Activated B cell treated with CpG ODN at 0.5 μM for 24 hours (primary cell): ENCODE measurements at regions not wholly inside any gene's neighbourhood (a gene's known extent, or its start where the extent isn't known, plus 50 kb on each side); places are given as distances from the start of the nearest gene placed in this dataset.

ENCODE experiments used
- ATAC-seq: fragments of 200-7000 bp; cut with Tn5 transposase; one replicate; pipeline ENCODE4 v1.10.0; 2021; ENCODE audit warnings: low read depth, mild to moderate bottlenecking, moderate library complexity
- CTCF ChIA-PET: fragments of 350-600 bp; sonication (Branson Sonifier 250); formaldehyde crosslinking; loops from one replicate; lab custom pipeline; 2021; ENCODE audit warnings: antibody characterized with exemption; lab: Charles Lee
- POLR2A ChIA-PET: fragments of 350-600 bp; sonication (Branson Sonifier 250); formaldehyde crosslinking; loops from one replicate; lab custom pipeline; 2021; ENCODE audit warnings: antibody characterized with exemption; lab: Charles Lee
- DNase-seq: peaks from one replicate; pipeline ENCODE4 v3.0.0; 2022
- H3K27ac Mint-ChIP-seq: one replicate; pipeline ENCODE4 v1.8.0; 2020; ENCODE audit warnings: mixed read lengths
- H3K27me3 Mint-ChIP-seq: one replicate; pipeline ENCODE4 v1.8.0; 2021; ENCODE audit warnings: mixed read lengths
- H3K36me3 Mint-ChIP-seq: one replicate; pipeline ENCODE4 v1.8.0; 2021; ENCODE audit warnings: low read depth, mixed read lengths
- H3K4me1 Mint-ChIP-seq: one replicate; pipeline ENCODE4 v1.8.0; 2021; ENCODE audit warnings: mixed read lengths
- H3K4me3 Mint-ChIP-seq: one replicate; pipeline ENCODE4 v1.8.0; 2020; ENCODE audit warnings: mild to moderate bottlenecking, mixed read lengths
- H3K9me3 Mint-ChIP-seq: one replicate; pipeline ENCODE4 v1.8.0; 2020; ENCODE audit warnings: mixed read lengths
- intact Hi-C: fragments of 100-400 bp; cut with micrococcal nuclease; formaldehyde crosslinking; loops from one replicate; pipeline ENCODE4 v1.15.1; 2024
- TF ChIP-seq, protein P1 (sequence below): fragments of 200-600 bp; IDR thresholded peaks from one replicate; pipeline ENCODE4 v1.8.0; 2022; ENCODE audit warnings: antibody characterized with exemption, mild to moderate bottlenecking

DNA sequence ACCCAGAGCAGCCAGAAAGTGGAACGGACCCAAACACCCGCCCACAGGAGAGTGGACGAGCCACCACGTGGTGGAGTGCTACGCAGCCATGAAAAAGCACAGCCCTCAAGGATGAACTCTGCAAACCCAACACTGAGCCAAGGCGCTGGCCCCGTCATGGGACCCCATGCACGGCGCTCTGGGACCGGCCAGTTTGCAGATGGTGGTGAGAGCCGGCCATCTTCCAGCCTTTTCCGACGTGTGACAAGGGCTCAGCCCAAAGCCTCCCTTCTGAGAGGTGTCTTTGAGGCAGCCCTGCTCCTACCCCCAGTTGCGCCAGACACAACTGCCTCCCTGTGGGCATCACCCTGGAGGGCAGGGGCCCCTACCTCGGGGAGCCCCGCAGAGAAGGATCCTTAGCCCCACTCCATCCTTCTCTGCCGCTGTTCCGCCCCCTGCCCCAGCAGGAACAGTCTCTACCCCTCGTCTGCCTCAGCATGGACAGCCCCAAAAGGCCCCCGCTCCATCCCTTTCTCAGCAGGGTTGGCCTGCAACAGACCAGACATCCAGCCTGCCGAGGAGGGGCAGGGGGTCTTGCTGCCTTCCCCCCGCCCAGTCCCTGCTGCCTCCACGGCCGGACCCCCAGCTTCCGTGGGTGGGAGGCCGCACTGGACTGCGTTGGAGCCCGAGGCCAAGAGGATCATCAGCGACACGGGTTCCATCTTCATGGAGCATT lies 75.7 kb downstream of the MICALL2 start:
- Mint-ChIP-seq H3K4me3 (no peak overlapping the region), H3K36me3 (no peaks in the 10 kb centered on the region), H3K27ac (no peak overlapping the region), H3K27me3 (peaks cover 18% of the 10 kb centered on the region), H3K4me1 (no peaks in the 10 kb centered on the region), H3K9me3 (no peaks in the 10 kb centered on the region)
- ATAC-seq = no peak
- intact Hi-C loops = no loop called here
- TF ChIP-seq, protein P1, sequence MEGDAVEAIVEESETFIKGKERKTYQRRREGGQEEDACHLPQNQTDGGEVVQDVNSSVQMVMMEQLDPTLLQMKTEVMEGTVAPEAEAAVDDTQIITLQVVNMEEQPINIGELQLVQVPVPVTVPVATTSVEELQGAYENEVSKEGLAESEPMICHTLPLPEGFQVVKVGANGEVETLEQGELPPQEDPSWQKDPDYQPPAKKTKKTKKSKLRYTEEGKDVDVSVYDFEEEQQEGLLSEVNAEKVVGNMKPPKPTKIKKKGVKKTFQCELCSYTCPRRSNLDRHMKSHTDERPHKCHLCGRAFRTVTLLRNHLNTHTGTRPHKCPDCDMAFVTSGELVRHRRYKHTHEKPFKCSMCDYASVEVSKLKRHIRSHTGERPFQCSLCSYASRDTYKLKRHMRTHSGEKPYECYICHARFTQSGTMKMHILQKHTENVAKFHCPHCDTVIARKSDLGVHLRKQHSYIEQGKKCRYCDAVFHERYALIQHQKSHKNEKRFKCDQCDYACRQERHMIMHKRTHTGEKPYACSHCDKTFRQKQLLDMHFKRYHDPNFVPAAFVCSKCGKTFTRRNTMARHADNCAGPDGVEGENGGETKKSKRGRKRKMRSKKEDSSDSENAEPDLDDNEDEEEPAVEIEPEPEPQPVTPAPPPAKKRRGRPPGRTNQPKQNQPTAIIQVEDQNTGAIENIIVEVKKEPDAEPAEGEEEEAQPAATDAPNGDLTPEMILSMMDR = no peak
- DNase-seq = no peak
- ChIA-PET POLR2A (no interaction called here), CTCF (no interaction called here)

GRCh38 chr7:1384113-1384415 lies 75.2 kb downstream of the MICALL2 start:
- peaks cover 22% of the 10 kb centered on the region for H3K27me3 Mint-ChIP-seq
- H3K36me3 Mint-ChIP-seq = no peaks in the 10 kb centered on the region
- DNase-seq = no peak
- POLR2A ChIA-PET = no interaction called here
- H3K4me3 Mint-ChIP-seq = no peak overlapping the region
- intact Hi-C loops = no loop called here
- no peaks in the 10 kb centered on the region for H3K4me1 Mint-ChIP-seq
- ATAC-seq = no peak
- H3K9me3 Mint-ChIP-seq = no peaks in the 10 kb centered on the region
- CTCF ChIA-PET = no interaction called here
- TF ChIP-seq, protein P1 = no peak
- no peak overlapping the region for H3K27ac Mint-ChIP-seq
